ENCODE measurements at regions not wholly inside any gene's neighbourhood (a gene's known extent, or its start where the extent isn't known, plus 50 kb on each side); places are given as distances from the start of the nearest gene placed in this dataset.
"Not testable (repeated sequence)": the region's sequence is repeated elsewhere in the genome, so short reads cannot be mapped to it uniquely, and the experiment has no call there.

- Histone ChIP-seq H3K27ac (no peak overlapping the region), H3K4me1 (no peaks in the 10 kb centered on the region), H3K27me3 (replicated peaks in 1 of 7) (peaks cover 0 to 17% (median 0%) of the 10 kb centered on the region in 7 donors), H3K4me3 (no peak overlapping the region), H3K9me3 (peaks cover 0 to 8% (median 0%) of the 10 kb centered on the region in 8 donors), H3K36me3 (no peaks in the 10 kb centered on the region)
- intact Hi-C loops (cut with DNase I; ENCODE audit: low total_unique reads): no loop called here
- 79 to 92% (median 87%) methylated on average over 4 to 5 of the region's 5 CpGs for WGBS, 5 donors
- DNase-seq: no peak
- TF ChIP-seq CTCF (IDR thresholded peaks at IDR 0.05 in 8 of 11, conservative IDR thresholded peaks at IDR 0.05 in 3 of 11): no peak
- TF ChIP-seq POLR2A (IDR thresholded peaks at IDR 0.05): no peak
- TF ChIP-seq POLR2AphosphoS5 (IDR thresholded peaks at IDR 0.05): no peak
Observed at GRCh38 chr10:2772135-2772534, 295.2 kb upstream of the PFKP start.

- H3K27me3 ChIP-seq (replicated peaks in 1 of 7): peaks cover 0 to 30% (median 0%) of the 10 kb centered on the region in 7 donors
- H3K36me3 ChIP-seq; H3K4me3 ChIP-seq; DNase-seq; H3K9me3 ChIP-seq; H3K27ac ChIP-seq; H3K4me1 ChIP-seq; intact Hi-C loops (cut with DNase I; ENCODE audit: low total_unique reads): not testable (repeated sequence)
- WGBS, 5 donors: 74 to 90% (median 84%) methylated on average over 5 of the region's 5 CpGs
Observed at GRCh38 chr10:2767293-2767692, 300.1 kb upstream of the PFKP start.

GRCh38 chr10:2761971-2762370, 305.4 kb upstream of the PFKP start:
- Histone ChIP-seq H3K4me1 (no peaks in the 10 kb centered on the region), H3K36me3 (no peaks in the 10 kb centered on the region), H3K27me3 (replicated peaks in 1 of 7) (peaks cover 0 to 21% (median 0%) of the 10 kb centered on the region in 7 donors), H3K9me3 (no peaks in the 10 kb centered on the region), H3K4me3 (no peak overlapping the region), H3K27ac (no peak overlapping the region)
- TF ChIP-seq POLR2AphosphoS5 (IDR thresholded peaks at IDR 0.05) (no peak), CTCF (IDR thresholded peaks at IDR 0.05 in 8 of 11, conservative IDR thresholded peaks at IDR 0.05 in 3 of 11) (no peak), POLR2A (IDR thresholded peaks at IDR 0.05) (no peak)
- 77 to 87% (median 82%) methylated on average over 4 of the region's 4 CpGs for WGBS, 5 donors
- intact Hi-C loops (cut with DNase I; ENCODE audit: low total_unique reads): no loop called here
- no peak for DNase-seq

- DNase-seq: no peak
- H3K4me1 ChIP-seq: no peaks in the 10 kb centered on the region
- H3K4me3 ChIP-seq: no peak overlapping the region
- no peaks in the 10 kb centered on the region for H3K36me3 ChIP-seq
- no peak overlapping the region for H3K27ac ChIP-seq
- peaks cover 0 to 15% (median 0%) of the 10 kb centered on the region in 7 donors for H3K27me3 ChIP-seq (replicated peaks in 1 of 7)
- H3K9me3 ChIP-seq: no peaks in the 10 kb centered on the region
- TF ChIP-seq POLR2A (IDR thresholded peaks at IDR 0.05): no peak
- TF ChIP-seq POLR2AphosphoS5 (IDR thresholded peaks at IDR 0.05): no peak
- no peak for TF ChIP-seq CTCF (IDR thresholded peaks at IDR 0.05 in 8 of 11, conservative IDR thresholded peaks at IDR 0.05 in 3 of 11)
- intact Hi-C loops (cut with DNase I; ENCODE audit: low total_unique reads): no loop called here
- WGBS, 5 donors: 88 to 93% (median 90%) methylated on average over 10 of the region's 10 CpGs
Observed at GRCh38 chr10:2761311-2761710, 306.0 kb upstream of the PFKP start.

- no peak overlapping the region for H3K27ac ChIP-seq
- peaks cover 0 to 15% (median 0%) of the 10 kb centered on the region in 7 donors for H3K27me3 ChIP-seq (replicated peaks in 1 of 7)
- H3K9me3 ChIP-seq: no peaks in the 10 kb centered on the region
- H3K4me3 ChIP-seq: no peak overlapping the region
- DNase-seq: no peak
- TF ChIP-seq POLR2A (IDR thresholded peaks at IDR 0.05) (no peak), POLR2AphosphoS5 (IDR thresholded peaks at IDR 0.05) (no peak), CTCF (IDR thresholded peaks at IDR 0.05 in 8 of 11, conservative IDR thresholded peaks at IDR 0.05 in 3 of 11) (no peak)
- H3K36me3 ChIP-seq: no peaks in the 10 kb centered on the region
- WGBS, 5 donors: 57 to 79% (median 67%) methylated on average over 2 of the region's 2 CpGs
- intact Hi-C loops (cut with DNase I; ENCODE audit: low total_unique reads): no loop called here
- no peaks in the 10 kb centered on the region for H3K4me1 ChIP-seq
Observed at GRCh38 chr10:2760736-2761135, 306.6 kb upstream of the PFKP start.

Measured in spleen (tissue), 11 donors.